HepG2 (cell line): ENCODE measurements at regions not wholly inside any gene's neighbourhood (a gene's known extent, or its start where the extent isn't known, plus 50 kb on each side); places are given as distances from the start of the nearest gene placed in this dataset.

Experiments
- ATAC-seq: fragments of 200-7000 bp; cut with Tn5 transposase; 3 replicates; pipeline ENCODE4 v1.9.1; 2020; ENCODE audit warnings: mild to moderate bottlenecking, moderate library complexity
- BruUV-seq: library from RNA; stranded (reverse); fragments of 400-500 nt; replicated peaks from 2 replicates; lab custom pipeline; 2021; lab: Mats Ljungman, UMichigan
- CTCF ChIA-PET: fragments of 300-600 bp; formaldehyde crosslinking; extraction: SDS; loops from one replicate; lab custom pipeline; 2021; ENCODE audit warnings: low total read pairs, inconsistent platforms, low intra/inter-chr PET ratio; lab: Yijun Ruan, JAX
- POLR2A ChIA-PET: fragments of 350-600 bp; sonication (Branson Sonifier 250); formaldehyde crosslinking; loops from one replicate; lab custom pipeline; 2020; ENCODE audit warnings: antibody characterized with exemption, inconsistent platforms; lab: Yijun Ruan, JAX
- DNase-seq: peaks from one replicate; pipeline ENCODE4 v3.0.0-alpha.2; 2015; ENCODE audit warnings: low spot score
- FAIRE-seq: peaks from 3 replicates; lab custom pipeline; 2011; peaks lifted over from hg19 to GRCh38; lab: Jason Lieb, UNC
- H2AFZ ChIP-seq: one replicate; pipeline ENCODE4 v1.6.1; 2011; ENCODE audit warnings: low read length, inconsistent platforms
- H3K27ac ChIP-seq: fragments of 300-600 bp; 3 replicates; pipeline ENCODE4 v1.8.0; 2011; ENCODE audit warnings: mixed run types, mild to moderate bottlenecking, mixed read lengths, low read length, inconsistent platforms; ENCODE audit not compliant: insufficient read depth; ENCODE audit errors: extremely low read length
- H3K27me3 ChIP-seq, 2 experiments: fragments of 200-600 bp in 1 of 2; 2 replicates in 1 of 2; 3 replicates in 1 of 2; pipeline versions ENCODE4 v1.6.0 to v1.8.0; 2011; ENCODE audit warnings: low read length in 2 of 2, mild to moderate bottlenecking in 2 of 2, moderate library complexity in 2 of 2, inconsistent platforms in 1 of 2; ENCODE audit not compliant: insufficient read depth in 2 of 2, control insufficient read depth in 1 of 2
- H3K36me3 ChIP-seq, 2 experiments: fragments of 200-600 bp in 1 of 2; replicated peaks in 1 of 2; 2 replicates in 1 of 2; 3 replicates in 1 of 2; pipeline versions ENCODE4 v1.5.1 to v1.8.0; 2011; ENCODE audit warnings: low read length in 2 of 2, inconsistent platforms in 1 of 2; ENCODE audit not compliant: insufficient read depth in 2 of 2, control insufficient read depth in 1 of 2
- H3K4me1 ChIP-seq: 2 replicates; pipeline ENCODE4 v1.5.1; 2012; ENCODE audit warnings: low read length, inconsistent platforms; ENCODE audit not compliant: insufficient read depth
- H3K4me2 ChIP-seq: 2 replicates; pipeline ENCODE4 v1.6.0; 2011; ENCODE audit warnings: low read depth, low read length, inconsistent platforms
- H3K4me3 ChIP-seq, 3 experiments: fragments of 200-600 bp in 1 of 3; sonication (generic), shearing (Covaris generic) in 1 of 3; replicated peaks in 1 of 3; 2 replicates each; pipeline ENCODE4 v1.5.1; 2011 to 2016; ENCODE audit warnings: low read length in 3 of 3, inconsistent platforms in 2 of 3, low read depth in 2 of 3, mild to moderate bottlenecking in 2 of 3, control low read depth in 1 of 3, mixed read lengths in 1 of 3; ENCODE audit not compliant: insufficient read depth in 1 of 3
- H3K79me2 ChIP-seq: one replicate; pipeline ENCODE4 v1.6.1; 2011; ENCODE audit warnings: low read length, inconsistent platforms; ENCODE audit not compliant: insufficient read depth
- H3K9ac ChIP-seq: 2 replicates; pipeline ENCODE4 v1.6.0; 2011; ENCODE audit warnings: mild to moderate bottlenecking, low read depth, low read length, inconsistent platforms; ENCODE audit not compliant: insufficient read depth
- H3K9me3 ChIP-seq: 2 replicates; pipeline ENCODE4 v1.5.1; 2012; ENCODE audit warnings: mild to moderate bottlenecking, low read length
- H4K20me1 ChIP-seq: 2 replicates; pipeline ENCODE4 v1.6.0; 2011; ENCODE audit warnings: inconsistent platforms, mild to moderate bottlenecking, low read length, moderate library complexity; ENCODE audit not compliant: insufficient read depth
- ISL2 ChIP-seq: sonication (generic); formaldehyde crosslinking; IDR thresholded peaks from 2 replicates; pipeline ENCODE4 v1.5.0; 2020; ENCODE audit warnings: missing genetic modification reagents
- MIER3 ChIP-seq: IDR thresholded peaks from 2 replicates; pipeline ENCODE4 v1.6.1; 2016; ENCODE audit warnings: missing compliant biosample characterization, borderline replicate concordance
- NCOA1 ChIP-seq: sonication (generic); formaldehyde crosslinking; IDR thresholded peaks from 2 replicates; pipeline ENCODE4 v1.9.0; 2021; ENCODE audit warnings: missing genetic modification reagents
- ZBTB34 ChIP-seq: sonication (generic); formaldehyde crosslinking; IDR thresholded peaks from 2 replicates; pipeline ENCODE4 v1.8.0; 2022; ENCODE audit warnings: mild to moderate bottlenecking, missing genetic modification reagents
- ZBTB7A ChIP-seq: sonication (generic); formaldehyde crosslinking; IDR thresholded peaks from 2 replicates; pipeline ENCODE4 v1.8.0; 2022; ENCODE audit warnings: mild to moderate bottlenecking, missing genetic modification reagents
- ZNF318 ChIP-seq: sonication (generic); formaldehyde crosslinking; IDR thresholded peaks from 2 replicates; pipeline ENCODE4 v1.4.0; 2020; ENCODE audit warnings: mild to moderate bottlenecking, missing genetic modification reagents
- WGBS: methylation state at CpG from one replicate; pipeline ENCODE4 v1.1.6; 2017; ENCODE audit warnings: low lambda C conversion rate; 5-methylcytosine and 5-hydroxymethylcytosine counted together
- in situ Hi-C: cut with HindIII; loops from 2 replicates; pipeline ENCODE4 v1.10.0; 2017; ENCODE audit warnings: low pct_unique_long_range_greater_than_20kb; ENCODE audit not compliant: extremely low pct_ligation_motif_present
- intact Hi-C: fragments of 100-400 bp; cut with micrococcal nuclease; formaldehyde crosslinking; loops from one replicate; pipeline ENCODE4 v1.10.0; 2022; ENCODE audit not compliant: unreplicated experiment

GRCh38 chr1:163774401-163774945 is 452.7 kb downstream of the NUF2 start (continued):
- no peak for TF ChIP-seq ZNF318

- TF ChIP-seq NCOA1 (CRISPR knock-in tag): no peak
- no peak for TF ChIP-seq ISL2 (CRISPR knock-in tag)
- no peak for TF ChIP-seq ZBTB34 (CRISPR knock-in tag)
- TF ChIP-seq MIER3 (CRISPR knock-in tag): no peak
- no peak for TF ChIP-seq ZBTB7A (CRISPR knock-in tag)
- TF ChIP-seq, all 625 proteins: peak for 0
- intact Hi-C loops (no loop called here), in situ Hi-C loops (no loop called here)
- FAIRE-seq (no peak), DNase-seq (no peak), ATAC-seq (no peak)
- Histone ChIP-seq H3K36me3 (no peaks in the 10 kb centered on the region), H3K4me1 (no peaks in the 10 kb centered on the region), H3K79me2 (no peaks in the 10 kb centered on the region), H4K20me1 (no peaks in the 10 kb centered on the region), H3K4me2 (no peak overlapping the region), H3K9me3 (peaks cover 93% of the 10 kb centered on the region), H3K4me3 (no peak overlapping the region), H3K27ac (no peak overlapping the region), H2AFZ (no peak overlapping the region), H3K27me3 (no peaks in the 10 kb centered on the region), H3K9ac (no peak overlapping the region)
- POLR2A ChIA-PET: no interaction called here
- 5% methylated on average over 8 of the region's 8 CpGs for WGBS
- CTCF ChIA-PET: no interaction called here
- BruUV-seq: no TSS peak
These were observed 453.3 kb downstream of the NUF2 start for GRCh38 chr1:163774978-163775620.
